Mesothelial cell of epicardium (in vitro differentiated cells): ENCODE measurements at regions not wholly inside any gene's neighbourhood (a gene's known extent, or its start where the extent isn't known, plus 50 kb on each side); places are given as distances from the start of the nearest gene placed in this dataset.

Experiments
- DNase-seq, 2 experiments: peaks; one replicate each; pipeline ENCODE4 v3.0.0; 2021; ENCODE audit warnings: low spot score in 2 of 2; ENCODE audit not compliant: unreplicated experiment in 2 of 2
- H3K27ac Mint-ChIP-seq: 2 replicates; pipeline ENCODE4 v1.8.0; 2021; ENCODE audit warnings: mixed read lengths
- H3K27me3 Mint-ChIP-seq: 2 replicates; pipeline ENCODE4 v1.8.0; 2021; ENCODE audit warnings: low read depth, mixed read lengths
- H3K36me3 Mint-ChIP-seq: 2 replicates; pipeline ENCODE4 v1.8.0; 2021; ENCODE audit warnings: mixed read lengths
- H3K4me1 Mint-ChIP-seq: 2 replicates; pipeline ENCODE4 v1.8.0; 2021; ENCODE audit warnings: mixed read lengths
- H3K4me3 Mint-ChIP-seq: 2 replicates; pipeline ENCODE4 v1.8.0; 2021; ENCODE audit warnings: mild to moderate bottlenecking, moderate library complexity, mixed read lengths
- H3K9me3 Mint-ChIP-seq: 2 replicates; pipeline ENCODE4 v1.8.0; 2021; ENCODE audit warnings: mixed read lengths
- TF ChIP-seq, protein P1 (sequence below): fragments of 200-600 bp; sonication (generic); IDR thresholded peaks from one replicate; pipeline ENCODE4 v1.5.0; 2021; ENCODE audit warnings: antibody characterized with exemption; ENCODE audit not compliant: unreplicated experiment

DNA sequence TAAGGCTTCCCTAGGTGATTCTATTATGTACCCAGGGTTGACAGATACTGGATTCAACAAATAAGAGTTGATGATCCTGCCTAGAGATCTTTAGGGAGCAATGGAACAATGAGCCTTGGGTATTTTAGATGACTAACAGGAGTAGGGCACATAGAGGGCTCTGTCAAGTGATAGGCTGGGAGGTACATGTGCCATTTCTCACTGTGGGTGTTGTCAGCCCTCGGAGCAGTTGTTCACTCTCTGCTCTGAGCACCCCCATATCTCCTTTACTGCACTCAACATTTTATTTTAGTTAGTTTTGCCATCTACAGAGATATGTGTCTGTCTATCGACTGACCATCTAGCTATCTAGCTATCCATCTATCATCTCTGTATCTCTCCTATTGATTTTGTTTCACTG is 950.6 kb downstream of the TYW1 start:
- Mint-ChIP-seq H3K4me3 (no peak overlapping the region), H3K27me3 (peaks cover 7% of the 10 kb centered on the region), H3K27ac (no peak overlapping the region), H3K9me3 (peaks cover 4% of the 10 kb centered on the region), H3K4me1 (peaks cover 2% of the 10 kb centered on the region), H3K36me3 (no peaks in the 10 kb centered on the region)
- TF ChIP-seq, protein P1, sequence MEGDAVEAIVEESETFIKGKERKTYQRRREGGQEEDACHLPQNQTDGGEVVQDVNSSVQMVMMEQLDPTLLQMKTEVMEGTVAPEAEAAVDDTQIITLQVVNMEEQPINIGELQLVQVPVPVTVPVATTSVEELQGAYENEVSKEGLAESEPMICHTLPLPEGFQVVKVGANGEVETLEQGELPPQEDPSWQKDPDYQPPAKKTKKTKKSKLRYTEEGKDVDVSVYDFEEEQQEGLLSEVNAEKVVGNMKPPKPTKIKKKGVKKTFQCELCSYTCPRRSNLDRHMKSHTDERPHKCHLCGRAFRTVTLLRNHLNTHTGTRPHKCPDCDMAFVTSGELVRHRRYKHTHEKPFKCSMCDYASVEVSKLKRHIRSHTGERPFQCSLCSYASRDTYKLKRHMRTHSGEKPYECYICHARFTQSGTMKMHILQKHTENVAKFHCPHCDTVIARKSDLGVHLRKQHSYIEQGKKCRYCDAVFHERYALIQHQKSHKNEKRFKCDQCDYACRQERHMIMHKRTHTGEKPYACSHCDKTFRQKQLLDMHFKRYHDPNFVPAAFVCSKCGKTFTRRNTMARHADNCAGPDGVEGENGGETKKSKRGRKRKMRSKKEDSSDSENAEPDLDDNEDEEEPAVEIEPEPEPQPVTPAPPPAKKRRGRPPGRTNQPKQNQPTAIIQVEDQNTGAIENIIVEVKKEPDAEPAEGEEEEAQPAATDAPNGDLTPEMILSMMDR, result no peak
- DNase-seq, result no peak

DNA sequence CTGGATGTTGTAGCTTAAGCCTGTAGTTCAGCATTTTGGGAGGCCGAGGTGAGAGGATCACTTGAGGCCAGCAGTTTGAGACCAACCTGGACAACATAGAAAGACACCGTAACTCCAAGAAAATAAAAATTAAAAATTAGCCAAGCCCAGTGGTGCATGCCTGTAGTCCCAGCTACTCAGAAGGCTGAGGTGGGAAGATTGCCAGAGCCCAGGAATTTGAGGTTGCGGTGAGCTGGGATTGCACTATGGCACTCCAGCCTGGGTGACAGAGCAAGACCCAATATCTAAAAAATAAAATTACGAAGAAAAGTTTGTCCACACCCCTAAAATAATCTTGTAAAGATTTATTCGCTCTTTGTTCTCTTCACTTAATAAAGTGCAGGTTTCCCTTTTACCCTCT is 951.0 kb downstream of the TYW1 start:
- H3K4me3 Mint-ChIP-seq, result no peak overlapping the region
- DNase-seq, result no peak
- no peak overlapping the region for H3K27ac Mint-ChIP-seq
- H3K36me3 Mint-ChIP-seq, result no peaks in the 10 kb centered on the region
- H3K27me3 Mint-ChIP-seq, result peaks cover 7% of the 10 kb centered on the region
- H3K9me3 Mint-ChIP-seq, result peaks cover 4% of the 10 kb centered on the region
- TF ChIP-seq, protein P1, result no peak
- H3K4me1 Mint-ChIP-seq, result peaks cover 2% of the 10 kb centered on the region

DNA sequence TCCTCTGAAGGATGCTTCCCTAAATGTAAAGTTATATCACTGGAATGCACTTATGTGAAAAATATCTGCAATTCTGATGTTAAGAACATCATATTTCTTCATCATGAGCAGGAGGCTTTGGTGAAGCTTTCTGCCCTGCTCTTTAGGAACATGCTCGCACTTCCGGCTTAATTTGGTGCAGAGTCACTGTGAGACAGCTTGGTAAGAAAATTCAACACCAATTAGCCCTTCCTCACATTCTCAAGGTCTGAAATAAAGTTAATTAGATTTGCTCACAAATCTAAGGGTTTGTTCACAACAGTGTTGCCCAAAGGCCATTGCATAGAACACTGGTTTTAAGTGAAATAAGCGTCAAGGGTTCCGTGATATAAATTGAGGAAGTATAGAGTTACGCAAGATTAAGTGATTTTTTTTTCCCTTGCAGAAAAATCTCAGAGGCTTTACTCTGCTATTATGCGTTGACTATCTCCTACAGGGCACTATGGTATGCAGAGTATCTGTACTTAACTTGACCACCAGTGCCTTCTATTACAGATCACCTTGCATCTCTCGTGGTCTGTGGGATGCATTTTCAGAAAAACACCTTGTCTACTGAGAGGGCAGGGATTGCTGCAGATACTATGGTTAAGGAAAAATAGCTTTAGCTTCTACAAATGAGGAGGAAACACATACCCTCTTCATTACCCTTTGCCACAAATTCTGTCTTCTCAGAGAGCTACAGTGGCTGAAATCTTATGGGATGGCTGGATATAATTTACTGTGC is 953.9 kb downstream of the TYW1 start:
- Mint-ChIP-seq H3K27me3 (peaks cover 16% of the 10 kb centered on the region), H3K4me3 (no peak overlapping the region), H3K27ac (no peak overlapping the region), H3K36me3 (no peaks in the 10 kb centered on the region), H3K4me1 (peaks cover 2% of the 10 kb centered on the region), H3K9me3 (no peaks in the 10 kb centered on the region)
- TF ChIP-seq, protein P1, result no peak
- no peak for DNase-seq

DNA sequence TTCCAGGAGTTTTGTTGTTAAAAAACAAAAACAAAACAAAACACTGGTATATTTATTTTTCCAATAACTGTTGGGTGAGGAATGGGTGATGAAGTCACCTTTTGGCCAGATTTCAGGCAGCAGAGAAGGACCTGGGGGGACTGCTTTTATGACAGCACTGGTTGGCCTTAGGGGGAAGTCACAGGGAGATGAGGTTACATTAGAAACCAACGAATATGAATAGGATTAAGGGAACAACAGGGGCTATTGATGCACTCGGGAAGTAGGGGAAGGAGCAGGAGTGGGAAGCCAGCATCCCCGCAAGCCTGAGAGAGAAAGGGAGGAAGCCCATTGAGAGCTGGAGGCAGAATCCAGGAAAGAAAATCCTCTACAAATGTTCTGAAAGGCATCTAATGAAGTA is 958.4 kb downstream of the TYW1 start:
- peaks cover 18% of the 10 kb centered on the region for H3K27me3 Mint-ChIP-seq
- DNase-seq, result no peak
- no peak overlapping the region for H3K27ac Mint-ChIP-seq
- H3K4me3 Mint-ChIP-seq, result no peak overlapping the region
- peaks cover 6% of the 10 kb centered on the region for H3K9me3 Mint-ChIP-seq
- H3K36me3 Mint-ChIP-seq, result no peaks in the 10 kb centered on the region
- TF ChIP-seq, protein P1, result no peak
- peaks cover 2% of the 10 kb centered on the region for H3K4me1 Mint-ChIP-seq

DNA sequence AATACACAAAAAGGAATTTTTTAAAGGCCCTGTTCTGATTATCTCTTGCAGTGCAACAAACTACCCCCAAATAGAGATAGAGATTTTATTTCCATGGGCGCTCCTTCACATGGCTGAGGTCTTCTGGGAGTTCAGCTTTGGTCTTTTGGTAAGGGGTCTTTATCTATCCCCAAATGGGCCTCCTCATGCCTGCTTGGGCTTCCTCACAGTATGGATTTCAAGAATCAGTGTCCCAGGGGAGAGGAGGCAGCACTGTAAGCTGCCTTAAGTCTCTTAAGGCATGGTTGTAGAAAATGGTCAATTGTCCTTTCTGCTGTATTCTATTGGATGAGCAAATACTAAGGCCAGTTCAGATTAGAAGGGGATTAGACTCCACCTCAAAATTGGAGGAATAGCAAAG is 966.2 kb downstream of the TYW1 start:
- Mint-ChIP-seq H3K9me3 (peaks cover 11% of the 10 kb centered on the region), H3K27me3 (peaks cover 30% of the 10 kb centered on the region), H3K36me3 (no peaks in the 10 kb centered on the region), H3K27ac (no peak overlapping the region), H3K4me3 (no peak overlapping the region), H3K4me1 (no peaks in the 10 kb centered on the region)
- DNase-seq, result no peak
- TF ChIP-seq, protein P1, result no peak
